ENCODE measurements at regions not wholly inside any gene's neighbourhood (a gene's known extent, or its start where the extent isn't known, plus 50 kb on each side); places are given as distances from the start of the nearest gene placed in this dataset.

DNA sequence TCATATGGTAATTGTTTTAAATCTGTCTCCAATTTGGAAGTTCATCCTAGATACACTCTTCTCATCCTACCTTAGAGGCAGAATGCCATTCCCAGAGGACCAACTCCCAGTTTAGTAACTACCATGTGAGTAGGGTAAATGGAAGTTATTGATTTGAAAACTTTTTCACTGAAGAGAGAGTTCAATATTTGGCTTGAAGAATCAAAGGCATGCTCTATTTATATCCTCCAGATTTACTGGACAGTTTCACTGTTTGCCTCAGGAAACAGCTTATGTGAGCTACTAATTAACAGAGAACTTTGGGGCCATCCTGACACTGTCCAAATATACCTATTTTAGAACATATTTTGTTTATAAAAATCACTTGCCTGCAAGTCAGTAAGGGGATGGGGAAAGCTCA is 607.2 kb upstream of the GYPC start:
- TF ChIP-seq, protein P1, sequence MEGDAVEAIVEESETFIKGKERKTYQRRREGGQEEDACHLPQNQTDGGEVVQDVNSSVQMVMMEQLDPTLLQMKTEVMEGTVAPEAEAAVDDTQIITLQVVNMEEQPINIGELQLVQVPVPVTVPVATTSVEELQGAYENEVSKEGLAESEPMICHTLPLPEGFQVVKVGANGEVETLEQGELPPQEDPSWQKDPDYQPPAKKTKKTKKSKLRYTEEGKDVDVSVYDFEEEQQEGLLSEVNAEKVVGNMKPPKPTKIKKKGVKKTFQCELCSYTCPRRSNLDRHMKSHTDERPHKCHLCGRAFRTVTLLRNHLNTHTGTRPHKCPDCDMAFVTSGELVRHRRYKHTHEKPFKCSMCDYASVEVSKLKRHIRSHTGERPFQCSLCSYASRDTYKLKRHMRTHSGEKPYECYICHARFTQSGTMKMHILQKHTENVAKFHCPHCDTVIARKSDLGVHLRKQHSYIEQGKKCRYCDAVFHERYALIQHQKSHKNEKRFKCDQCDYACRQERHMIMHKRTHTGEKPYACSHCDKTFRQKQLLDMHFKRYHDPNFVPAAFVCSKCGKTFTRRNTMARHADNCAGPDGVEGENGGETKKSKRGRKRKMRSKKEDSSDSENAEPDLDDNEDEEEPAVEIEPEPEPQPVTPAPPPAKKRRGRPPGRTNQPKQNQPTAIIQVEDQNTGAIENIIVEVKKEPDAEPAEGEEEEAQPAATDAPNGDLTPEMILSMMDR (IDR thresholded peaks at IDR 0.05), result no peak
- TF ChIP-seq POLR2AphosphoS5 (IDR thresholded peaks at IDR 0.05), result no peak
